Inflammatory macrophage treated with lipopolysaccharide for 4 hours (primary cell): ENCODE measurements at regions not wholly inside any gene's neighbourhood (a gene's known extent, or its start where the extent isn't known, plus 50 kb on each side); places are given as distances from the start of the nearest gene placed in this dataset.
"Not testable (repeated sequence)": the region's sequence is repeated elsewhere in the genome, so short reads cannot be mapped to it uniquely, and the experiment has no call there.

Experiments used
- DNase-seq: peaks from one replicate; pipeline ENCODE4 v3.0.0-alpha.2; 2020

DNA sequence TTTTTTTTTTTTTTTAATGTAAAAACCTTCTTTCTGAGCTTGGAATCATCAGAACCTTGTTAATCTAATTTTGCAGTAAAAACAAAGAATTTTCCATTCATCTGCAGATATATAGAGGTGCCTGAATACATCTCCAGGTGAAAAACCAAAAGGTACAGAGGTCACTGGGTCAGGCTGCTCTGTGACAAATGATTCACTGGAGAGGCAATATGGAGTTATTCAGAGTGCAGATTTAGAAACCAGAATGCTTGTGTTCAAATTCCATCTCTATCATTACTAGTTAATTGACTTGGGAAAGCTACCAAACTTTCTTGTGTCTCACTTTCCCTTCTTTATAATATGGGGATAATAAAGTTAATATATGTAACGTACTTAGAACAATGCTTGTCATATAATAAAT is 51.5 kb upstream of the C1orf53 start:
- no peak for DNase-seq

DNA sequence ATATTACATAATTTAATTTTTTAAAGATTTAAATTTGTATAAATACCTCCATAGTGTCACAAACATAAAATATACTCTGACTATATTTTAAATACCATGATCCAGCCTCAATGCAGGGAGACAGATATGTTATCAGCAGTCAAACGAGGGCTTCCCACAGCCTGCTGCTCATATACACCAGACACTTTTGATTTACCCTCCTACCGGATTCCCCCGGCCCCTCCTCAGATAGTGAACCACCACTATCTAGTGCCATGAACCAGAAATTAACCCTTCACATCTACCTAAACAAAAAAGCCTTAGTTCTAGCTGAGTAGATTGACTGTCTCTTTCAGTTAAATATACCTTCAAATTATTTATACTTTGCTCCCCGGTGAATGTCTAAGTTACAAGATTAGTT is 52.4 kb upstream of the C1orf53 start:
- DNase-seq: no peak

GRCh38 chr1:197848350-197848749 is 54.1 kb upstream of the C1orf53 start:
- peak; percentile 40 for DNase-seq

DNA sequence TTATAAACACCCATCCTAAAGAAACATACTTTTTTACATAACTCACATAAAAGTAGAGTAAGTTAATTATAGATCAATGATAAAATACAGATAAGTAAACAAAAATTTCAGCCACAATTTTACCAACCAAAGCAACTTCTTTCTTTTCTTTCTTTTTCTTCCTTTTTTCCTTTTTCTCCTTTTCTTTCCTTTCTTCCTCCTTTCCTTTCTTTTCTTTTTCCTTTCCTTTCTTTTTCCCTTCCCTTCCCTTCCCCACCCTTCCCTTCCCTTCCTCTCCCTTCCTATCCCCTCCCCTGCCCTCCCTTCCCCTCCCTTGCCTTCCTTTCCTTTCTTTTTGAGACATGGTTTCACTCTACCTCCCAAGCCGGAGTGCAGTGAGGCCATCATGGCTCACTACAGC is 56.5 kb upstream of the C1orf53 start:
- DNase-seq: no peak

GRCh38 chr1:197844651-197845050 is 57.8 kb upstream of the C1orf53 start:
- DNase-seq: no peak

- DNase-seq: peak; percentile 87
Measured at GRCh38 chr1:197843401-197843800, 59.0 kb upstream of the C1orf53 start.

DNA sequence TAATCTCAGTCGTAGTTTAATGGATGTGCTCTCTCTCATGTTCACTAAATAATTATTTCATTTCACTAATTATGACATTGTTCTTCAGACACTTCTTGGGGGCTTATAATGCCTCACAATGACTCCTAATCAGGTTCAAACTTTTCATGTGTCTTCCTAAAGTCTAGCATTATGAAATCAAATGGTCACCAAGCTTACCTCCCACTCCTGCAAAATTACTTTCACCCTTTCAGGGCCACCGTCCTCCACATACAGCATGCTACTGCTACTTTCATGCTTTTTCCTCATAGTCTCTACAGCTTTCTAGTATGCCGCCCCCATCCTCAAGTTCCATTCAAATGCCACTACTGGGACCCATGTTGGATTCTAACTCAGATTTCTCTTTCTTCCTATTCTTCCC is 59.8 kb upstream of the C1orf53 start:
- peak; percentile 57 for DNase-seq

- DNase-seq: peak; percentile 93
Measured at GRCh38 chr1:197841883-197842553, 60.4 kb upstream of the C1orf53 start.

GRCh38 chr1:197841158-197841557 is 61.3 kb upstream of the C1orf53 start:
- DNase-seq: no peak

DNA sequence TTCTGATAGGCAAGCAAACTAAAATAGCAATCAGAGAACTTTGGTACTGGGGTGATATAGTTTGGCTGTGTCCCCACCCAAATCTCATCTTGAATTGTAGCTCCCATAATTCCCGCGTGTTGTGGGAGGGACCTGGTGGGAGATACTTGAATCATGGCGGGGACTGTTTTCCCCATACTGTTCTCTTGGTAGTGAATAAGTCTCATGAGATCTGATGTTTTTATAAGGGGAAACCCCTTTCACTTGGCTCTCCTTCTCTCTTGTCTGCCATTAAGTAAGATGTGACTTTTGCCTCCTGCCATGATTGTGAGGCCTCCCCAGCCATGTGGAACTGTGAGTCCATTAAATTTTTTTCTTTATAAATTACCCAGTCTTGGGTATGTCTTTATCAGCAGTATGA is 62.6 kb upstream of the C1orf53 start:
- DNase-seq: peak; percentile 78

GRCh38 chr1:197838836-197839235 is 63.6 kb upstream of the DENND1B start:
- peak; percentile 94 for DNase-seq

GRCh38 chr1:197837911-197838310 is 62.6 kb upstream of the DENND1B start:
- DNase-seq: peak; percentile 83

GRCh38 chr1:197836356-197836755 is 61.1 kb upstream of the DENND1B start:
- DNase-seq: not testable (repeated sequence)

- not testable (repeated sequence) for DNase-seq
Measured at GRCh38 chr1:197829011-197829410, 53.7 kb upstream of the DENND1B start.

DNA sequence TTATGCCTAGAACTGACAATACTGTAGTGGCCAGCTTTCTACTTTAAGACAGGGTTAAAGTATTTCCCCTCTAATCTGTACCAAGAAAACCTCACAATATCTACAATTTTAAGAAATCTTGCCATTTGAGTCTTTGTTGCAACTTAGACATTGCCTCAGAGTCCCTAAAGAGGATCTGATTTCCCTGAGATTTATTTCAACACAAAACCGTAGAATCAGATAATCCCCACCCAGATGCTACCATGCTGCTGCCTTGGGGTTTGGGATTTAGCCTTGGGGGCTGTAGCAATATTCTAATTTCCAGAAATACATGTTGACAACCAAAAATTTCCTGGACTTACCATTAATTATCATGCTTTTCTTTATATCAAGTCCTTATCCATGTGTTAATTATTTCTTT is 50.3 kb upstream of the DENND1B start:
- peak; percentile 36 for DNase-seq
